Keratinocyte (primary cell): ENCODE measurements at regions not wholly inside any gene's neighbourhood (a gene's known extent, or its start where the extent isn't known, plus 50 kb on each side); places are given as distances from the start of the nearest gene placed in this dataset.

ENCODE experiments used
- DNase-seq: peaks from one replicate; pipeline ENCODE4 v3.0.0-alpha.2; 2011; ENCODE audit warnings: low read depth, missing footprints, low spot score
- FAIRE-seq: peaks from 2 replicates; lab custom pipeline; 2011; peaks lifted over from hg19 to GRCh38; lab: Jason Lieb, UNC
- H2AFZ ChIP-seq: 2 replicates; pipeline ENCODE4 v1.6.0; 2012; ENCODE audit warnings: low read length, control low read depth, inconsistent platforms; ENCODE audit not compliant: control insufficient read depth
- H3K27ac ChIP-seq: 2 replicates; pipeline ENCODE4 v1.5.1; 2011; ENCODE audit warnings: low read length; ENCODE audit not compliant: control insufficient read depth, insufficient read depth
- H3K27me3 ChIP-seq: 3 replicates; pipeline ENCODE4 v1.6.0; 2011; ENCODE audit warnings: low read length; ENCODE audit not compliant: control insufficient read depth, insufficient read depth; ENCODE audit errors: extremely low read depth
- H3K36me3 ChIP-seq, 2 experiments: 2 replicates in 1 of 2; 3 replicates in 1 of 2; pipeline ENCODE4 v1.5.1; 2011; ENCODE audit warnings: low read length in 2 of 2, mild to moderate bottlenecking in 1 of 2; ENCODE audit not compliant: control insufficient read depth in 2 of 2, insufficient read depth in 2 of 2; ENCODE audit errors: extremely low read depth in 1 of 2
- H3K4me1 ChIP-seq: 3 replicates; pipeline ENCODE4 v1.5.1; 2011; ENCODE audit warnings: low read length; ENCODE audit not compliant: control insufficient read depth, insufficient read depth; ENCODE audit errors: extremely low read depth
- H3K4me2 ChIP-seq: 3 replicates; pipeline ENCODE4 v1.6.0; 2011; ENCODE audit warnings: low read depth, low read length; ENCODE audit not compliant: control insufficient read depth, insufficient read depth; ENCODE audit errors: extremely low read depth
- H3K4me3 ChIP-seq, 3 experiments: fragments of 200-600 bp in 1 of 3; sonication (generic) in 1 of 3; 2 replicates in 2 of 3; 3 replicates in 1 of 3; pipeline ENCODE4 v1.5.1; 2011 to 2016; ENCODE audit warnings: low read length in 3 of 3, mild to moderate bottlenecking in 3 of 3, control low read depth in 2 of 3, inconsistent platforms in 1 of 3, low read depth in 1 of 3, mixed read lengths in 1 of 3, mixed run types in 1 of 3, moderate library complexity in 1 of 3; ENCODE audit not compliant: control insufficient read depth in 2 of 3, insufficient read depth in 2 of 3; ENCODE audit errors: extremely low read depth in 1 of 3
- H3K79me2 ChIP-seq: 2 replicates; pipeline ENCODE4 v1.6.0; 2012; ENCODE audit warnings: low read length; ENCODE audit not compliant: control insufficient read depth, insufficient read depth
- H3K9ac ChIP-seq: 3 replicates; pipeline ENCODE4 v1.6.0; 2011; ENCODE audit warnings: low read length; ENCODE audit not compliant: control insufficient read depth, insufficient read depth; ENCODE audit errors: extremely low read depth
- H3K9me1 ChIP-seq: 3 replicates; pipeline ENCODE4 v1.6.0; 2011; ENCODE audit warnings: low read length; ENCODE audit not compliant: control insufficient read depth, insufficient read depth; ENCODE audit errors: extremely low read depth
- H3K9me3 ChIP-seq: 2 replicates; pipeline ENCODE4 v1.5.1; 2012; ENCODE audit warnings: low read depth, low read length; ENCODE audit not compliant: control insufficient read depth
- H4K20me1 ChIP-seq: 3 replicates; pipeline ENCODE4 v1.6.0; 2011; ENCODE audit warnings: low read length; ENCODE audit not compliant: control insufficient read depth, insufficient read depth; ENCODE audit errors: extremely low read depth
- EZH2 ChIP-seq: IDR thresholded peaks from one replicate; pipeline ENCODE4 v1.6.1; 2012; ENCODE audit warnings: inconsistent platforms, mild to moderate bottlenecking, low read length, moderate library complexity
- dilution Hi-C: fragments of 300-500 bp; cut with MboI; formaldehyde crosslinking; loops from one replicate; pipeline ENCODE4 v1.7.0; 2020; ENCODE audit warnings: low sequenced_read_pairs; ENCODE audit not compliant: extremely low pct_ligation_motif_present
- TF ChIP-seq, protein P1 (sequence below), 3 experiments: IDR thresholded peaks in 1 of 3; conservative IDR thresholded peaks in 1 of 3; optimal IDR thresholded peaks in 1 of 3; 2 replicates in 2 of 3; 3 replicates in 1 of 3; pipeline versions ENCODE3 to v1.5.1; 2011; ENCODE audit warnings: low read length in 3 of 3, mild to moderate bottlenecking in 3 of 3, moderate library complexity in 2 of 3, control low read depth in 1 of 3, inconsistent platforms in 1 of 3; ENCODE audit not compliant: insufficient read depth in 2 of 3; ENCODE audit errors: extremely low read depth in 1 of 3

- Histone ChIP-seq H3K27ac (no peak overlapping the region), H3K27me3 (no peaks in the 10 kb centered on the region), H3K36me3 (no peaks in the 10 kb centered on the region), H3K9ac (no peak overlapping the region), H4K20me1 (no peaks in the 10 kb centered on the region), H3K4me2 (no peak overlapping the region), H2AFZ (no peak overlapping the region), H3K79me2 (no peaks in the 10 kb centered on the region), H3K9me3 (no peaks in the 10 kb centered on the region), H3K4me1 (no peaks in the 10 kb centered on the region), H3K9me1 (no peaks in the 10 kb centered on the region), H3K4me3 (no peak overlapping the region)
- no peak for TF ChIP-seq EZH2
- TF ChIP-seq, protein P1, sequence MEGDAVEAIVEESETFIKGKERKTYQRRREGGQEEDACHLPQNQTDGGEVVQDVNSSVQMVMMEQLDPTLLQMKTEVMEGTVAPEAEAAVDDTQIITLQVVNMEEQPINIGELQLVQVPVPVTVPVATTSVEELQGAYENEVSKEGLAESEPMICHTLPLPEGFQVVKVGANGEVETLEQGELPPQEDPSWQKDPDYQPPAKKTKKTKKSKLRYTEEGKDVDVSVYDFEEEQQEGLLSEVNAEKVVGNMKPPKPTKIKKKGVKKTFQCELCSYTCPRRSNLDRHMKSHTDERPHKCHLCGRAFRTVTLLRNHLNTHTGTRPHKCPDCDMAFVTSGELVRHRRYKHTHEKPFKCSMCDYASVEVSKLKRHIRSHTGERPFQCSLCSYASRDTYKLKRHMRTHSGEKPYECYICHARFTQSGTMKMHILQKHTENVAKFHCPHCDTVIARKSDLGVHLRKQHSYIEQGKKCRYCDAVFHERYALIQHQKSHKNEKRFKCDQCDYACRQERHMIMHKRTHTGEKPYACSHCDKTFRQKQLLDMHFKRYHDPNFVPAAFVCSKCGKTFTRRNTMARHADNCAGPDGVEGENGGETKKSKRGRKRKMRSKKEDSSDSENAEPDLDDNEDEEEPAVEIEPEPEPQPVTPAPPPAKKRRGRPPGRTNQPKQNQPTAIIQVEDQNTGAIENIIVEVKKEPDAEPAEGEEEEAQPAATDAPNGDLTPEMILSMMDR (optimal IDR thresholded peaks at IDR 0.05 in 1 of 3, IDR thresholded peaks at IDR 0.05 in 1 of 3, conservative IDR thresholded peaks at IDR 0.05 in 1 of 3; ENCODE audit: extremely low read depth in 1 of 3, insufficient read depth in 2 of 3, low read length in 3 of 3) = no peak
- dilution Hi-C loops = no loop called here
- FAIRE-seq (no peak), DNase-seq (no peak)
These were observed 360.3 kb downstream of the LRRC70 start for GRCh38 chr5:62938927-62939326.

- H4K20me1 ChIP-seq = no peaks in the 10 kb centered on the region
- no peaks in the 10 kb centered on the region for H3K27me3 ChIP-seq
- no peak for FAIRE-seq
- no peaks in the 10 kb centered on the region for H3K4me1 ChIP-seq
- H3K9me3 ChIP-seq = no peaks in the 10 kb centered on the region
- H3K9ac ChIP-seq = no peak overlapping the region
- no peak overlapping the region for H3K4me3 ChIP-seq
- dilution Hi-C loops = no loop called here
- no peaks in the 10 kb centered on the region for H3K9me1 ChIP-seq
- H2AFZ ChIP-seq = no peak overlapping the region
- no peak for TF ChIP-seq EZH2
- TF ChIP-seq, protein P1 (optimal IDR thresholded peaks at IDR 0.05 in 1 of 3, IDR thresholded peaks at IDR 0.05 in 1 of 3, conservative IDR thresholded peaks at IDR 0.05 in 1 of 3; ENCODE audit: extremely low read depth in 1 of 3, insufficient read depth in 2 of 3, low read length in 3 of 3) = no peak
- H3K27ac ChIP-seq = no peak overlapping the region
- DNase-seq = no peak
- H3K79me2 ChIP-seq = no peaks in the 10 kb centered on the region
- H3K36me3 ChIP-seq = no peaks in the 10 kb centered on the region
- no peak overlapping the region for H3K4me2 ChIP-seq
These were observed 359.3 kb downstream of the LRRC70 start for GRCh38 chr5:62937661-62938558.
